Activated CD8-positive, alpha-beta memory T cell treated with anti-CD3 and anti-CD28 coated beads, Interleukin-2, amount 50 U/mL, for 1 hour (primary cell): ENCODE measurements at regions not wholly inside any gene's neighbourhood (a gene's known extent, or its start where the extent isn't known, plus 50 kb on each side); places are given as distances from the start of the nearest gene placed in this dataset.

Experiments used
- DNase-seq: peaks from one replicate; pipeline ENCODE4 v3.0.0-alpha.2; 2020; ENCODE audit errors: extremely low read depth

- no peak for DNase-seq
Observed at GRCh38 chr1:36743286-36744005, 260.7 kb upstream of the CSF3R start.

GRCh38 chr1:36741066-36741465, 258.4 kb upstream of the CSF3R start:
- no peak for DNase-seq

GRCh38 chr1:36740446-36740845, 257.7 kb upstream of the CSF3R start:
- DNase-seq, result no peak

- no peak for DNase-seq
Observed at GRCh38 chr1:36739703-36740289, 257.1 kb upstream of the CSF3R start.

- DNase-seq, result no peak
Observed at GRCh38 chr1:36738245-36738644, 255.5 kb upstream of the CSF3R start.

GRCh38 chr1:36737767-36738166, 255.1 kb upstream of the CSF3R start:
- DNase-seq, result no peak

GRCh38 chr1:36737038-36737555, 254.4 kb upstream of the CSF3R start:
- DNase-seq, result no peak

- no peak for DNase-seq
Observed at GRCh38 chr1:36735939-36736730, 253.4 kb upstream of the CSF3R start.

- no peak for DNase-seq
Observed at GRCh38 chr1:36735436-36735835, 252.7 kb upstream of the CSF3R start.

GRCh38 chr1:36734356-36734755, 251.6 kb upstream of the CSF3R start:
- no peak for DNase-seq

GRCh38 chr1:36733748-36734147, 251.0 kb upstream of the CSF3R start:
- no peak for DNase-seq

GRCh38 chr1:36732015-36732356, 249.3 kb upstream of the CSF3R start:
- DNase-seq, result no peak

- no peak for DNase-seq
Observed at GRCh38 chr1:36731226-36732014, 248.7 kb upstream of the CSF3R start.

GRCh38 chr1:36730599-36730998, 247.9 kb upstream of the CSF3R start:
- no peak for DNase-seq

GRCh38 chr1:36729716-36730510, 247.2 kb upstream of the CSF3R start:
- DNase-seq, result no peak

- DNase-seq, result no peak
Observed at GRCh38 chr1:36729289-36729688, 246.6 kb upstream of the CSF3R start.

GRCh38 chr1:36728846-36729245, 246.1 kb upstream of the CSF3R start:
- DNase-seq, result no peak

GRCh38 chr1:36728051-36728450, 245.3 kb upstream of the CSF3R start:
- no peak for DNase-seq

- DNase-seq, result no peak
Observed at GRCh38 chr1:36725151-36725550, 242.4 kb upstream of the CSF3R start.

GRCh38 chr1:36723813-36724212, 241.1 kb upstream of the CSF3R start:
- no peak for DNase-seq

- no peak for DNase-seq
Observed at GRCh38 chr1:36722871-36723270, 240.2 kb upstream of the CSF3R start.
